HepG2 (cell line): ENCODE measurements at regions not wholly inside any gene's neighbourhood (a gene's known extent, or its start where the extent isn't known, plus 50 kb on each side); places are given as distances from the start of the nearest gene placed in this dataset.

Experiments used
- BHLHE40 ChIP-seq: IDR thresholded peaks from 2 replicates; pipeline ENCODE4 v1.6.1; 2011; ENCODE audit warnings: low read length, improper control_type of control experiment
- GFI1 ChIP-seq: sonication (generic); formaldehyde crosslinking; IDR thresholded peaks from 2 replicates; pipeline ENCODE4 v1.5.0; 2020; ENCODE audit warnings: missing genetic modification reagents, mild to moderate bottlenecking, borderline replicate concordance
- HINFP ChIP-seq: sonication (generic); formaldehyde crosslinking; IDR thresholded peaks from 2 replicates; pipeline ENCODE4 v1.4.0; 2020; ENCODE audit warnings: low read depth, mild to moderate bottlenecking, missing genetic modification reagents
- HNRNPL ChIP-seq: fragments of 200-400 bp; formaldehyde crosslinking; IDR thresholded peaks from 2 replicates; pipeline ENCODE4 v1.6.1; 2017; ENCODE audit warnings: mild to moderate bottlenecking, low read depth, low read length
- KLF13 ChIP-seq: sonication (generic); formaldehyde crosslinking; IDR thresholded peaks from 2 replicates; pipeline ENCODE4 v1.4.0; 2020; ENCODE audit warnings: mild to moderate bottlenecking, missing genetic modification reagents
- MEIS1 ChIP-seq: sonication (generic); formaldehyde crosslinking; IDR thresholded peaks from 2 replicates; pipeline ENCODE4 v1.9.0; 2021; ENCODE audit warnings: mild to moderate bottlenecking, missing genetic modification reagents, moderate library complexity, borderline replicate concordance
- MIER3 ChIP-seq: IDR thresholded peaks from 2 replicates; pipeline ENCODE4 v1.6.1; 2016; ENCODE audit warnings: missing compliant biosample characterization, borderline replicate concordance
- RAD51 ChIP-seq: fragments of 450-650 bp; IDR thresholded peaks from 2 replicates; pipeline ENCODE4 v1.6.1; 2016; ENCODE audit warnings: borderline replicate concordance
- STAT6 ChIP-seq: sonication (generic); formaldehyde crosslinking; IDR thresholded peaks from 2 replicates; pipeline ENCODE4 v1.4.0; 2020; ENCODE audit warnings: missing genetic modification reagents, mild to moderate bottlenecking, borderline replicate concordance
- ZHX2 ChIP-seq, 2 experiments: sonication (generic) in 1 of 2; formaldehyde crosslinking in 1 of 2; IDR thresholded peaks; 2 replicates each; pipeline versions ENCODE4 v1.6.1 to v1.9.0; 2014 to 2022; ENCODE audit warnings: antibody characterized with exemption in 1 of 2, borderline replicate concordance in 1 of 2, inconsistent platforms in 1 of 2, low read depth in 1 of 2, missing genetic modification reagents in 1 of 2
- ZNF251 ChIP-seq: sonication (generic); formaldehyde crosslinking; IDR thresholded peaks from 2 replicates; pipeline ENCODE4 v1.9.0; 2021; ENCODE audit warnings: mild to moderate bottlenecking, missing genetic modification reagents
- ZNF629 ChIP-seq: sonication (generic); formaldehyde crosslinking; conservative IDR thresholded peaks from 2 replicates; pipeline ENCODE4 v1.5.0; 2020; ENCODE audit warnings: missing genetic modification reagents
- TF ChIP-seq, protein P1 (sequence below): sonication (generic); formaldehyde crosslinking; IDR thresholded peaks from 2 replicates; pipeline ENCODE4 v1.8.0; 2022; ENCODE audit warnings: mild to moderate bottlenecking, missing genetic modification reagents, moderate library complexity

DNA sequence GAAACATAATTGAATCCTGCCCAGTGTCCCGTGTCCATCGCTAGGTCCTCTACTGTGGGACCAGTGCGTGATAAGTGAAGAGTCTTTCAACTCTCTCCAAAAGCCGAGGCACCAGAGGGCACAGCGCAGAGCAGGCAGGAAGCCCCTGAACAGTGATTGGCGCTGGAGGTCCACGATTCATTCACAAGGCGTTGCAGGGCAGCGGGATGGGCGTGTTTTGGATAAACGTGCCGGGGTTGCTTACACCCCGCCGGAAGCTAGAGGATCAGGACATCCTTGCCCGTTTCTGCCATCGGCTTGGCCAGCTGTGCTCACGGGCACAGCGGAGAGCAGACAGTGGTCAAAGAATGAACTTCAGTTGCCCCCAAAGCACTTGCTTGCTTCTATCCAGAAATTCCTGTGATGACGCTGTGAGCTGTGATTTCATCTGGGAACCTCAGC lies 86.0 kb upstream of the PFKP start (continued):
- TF ChIP-seq HNRNPL (no peak), KLF13 (CRISPR knock-in tag) (no peak), MEIS1 (CRISPR knock-in tag) (no peak), ZHX2 (IDR thresholded peaks at IDR 0.05; ENCODE audit: low read depth) (no peak), ZHX2 (CRISPR knock-in tag; IDR thresholded peaks at IDR 0.05; ENCODE audit: borderline replicate concordance) (no peak), MIER3 (CRISPR knock-in tag) (no peak), ZNF629 (CRISPR knock-in tag) (no peak), BHLHE40 (no peak), GFI1 (CRISPR knock-in tag) (no peak), STAT6 (no peak), ZNF251 (CRISPR knock-in tag) (no peak), RAD51 (no peak), HINFP (CRISPR knock-in tag) (no peak)
- TF ChIP-seq, protein P1, sequence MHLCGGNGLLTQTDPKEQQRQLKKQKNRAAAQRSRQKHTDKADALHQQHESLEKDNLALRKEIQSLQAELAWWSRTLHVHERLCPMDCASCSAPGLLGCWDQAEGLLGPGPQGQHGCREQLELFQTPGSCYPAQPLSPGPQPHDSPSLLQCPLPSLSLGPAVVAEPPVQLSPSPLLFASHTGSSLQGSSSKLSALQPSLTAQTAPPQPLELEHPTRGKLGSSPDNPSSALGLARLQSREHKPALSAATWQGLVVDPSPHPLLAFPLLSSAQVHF (CRISPR knock-in tag), result no peak
